GM21723 (cell line): ENCODE measurements at regions not wholly inside any gene's neighbourhood (a gene's known extent, or its start where the extent isn't known, plus 50 kb on each side); places are given as distances from the start of the nearest gene placed in this dataset.

Source experiments
- ATAC-seq: cut with Tn5 transposase; IDR thresholded peaks from one replicate; pipeline ENCODE4 v1.9.1; 2021; ENCODE audit warnings: mild to moderate bottlenecking, moderate library complexity; ENCODE audit not compliant: unreplicated experiment

- ATAC-seq: peak; percentile 55
These were observed 68.0 kb upstream of the RIOK3 start for GRCh38 chr18:23384778-23385736.

GRCh38 chr18:23386317-23386716, 66.8 kb upstream of the RIOK3 start:
- no peak for ATAC-seq

- no peak for ATAC-seq
These were observed 65.8 kb upstream of the RIOK3 start for GRCh38 chr18:23387265-23387664.

GRCh38 chr18:23388357-23388756, 64.7 kb upstream of the RIOK3 start:
- ATAC-seq: no peak

DNA sequence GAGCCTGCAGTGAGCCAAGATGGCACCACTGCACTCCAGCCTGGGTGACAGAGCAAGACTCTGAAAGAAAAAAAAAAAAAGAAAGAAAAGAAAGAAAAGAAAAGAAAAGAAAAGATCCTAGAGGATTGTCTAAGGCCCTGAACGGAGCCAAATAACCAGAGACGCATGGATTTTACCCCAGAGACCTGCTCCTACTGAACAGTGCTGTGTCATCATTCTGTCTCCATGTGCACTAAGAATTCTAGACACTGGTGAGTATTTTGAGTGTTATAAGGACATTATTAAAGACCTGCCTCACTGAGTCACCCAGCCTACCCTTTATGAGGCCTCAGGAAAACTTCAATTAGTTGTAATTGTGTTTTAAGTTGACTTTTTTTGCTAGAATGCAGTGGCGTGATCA, 61.9 kb upstream of the RIOK3 start:
- ATAC-seq: no peak

GRCh38 chr18:23397907-23398306, 55.2 kb upstream of the RIOK3 start:
- no peak for ATAC-seq

DNA sequence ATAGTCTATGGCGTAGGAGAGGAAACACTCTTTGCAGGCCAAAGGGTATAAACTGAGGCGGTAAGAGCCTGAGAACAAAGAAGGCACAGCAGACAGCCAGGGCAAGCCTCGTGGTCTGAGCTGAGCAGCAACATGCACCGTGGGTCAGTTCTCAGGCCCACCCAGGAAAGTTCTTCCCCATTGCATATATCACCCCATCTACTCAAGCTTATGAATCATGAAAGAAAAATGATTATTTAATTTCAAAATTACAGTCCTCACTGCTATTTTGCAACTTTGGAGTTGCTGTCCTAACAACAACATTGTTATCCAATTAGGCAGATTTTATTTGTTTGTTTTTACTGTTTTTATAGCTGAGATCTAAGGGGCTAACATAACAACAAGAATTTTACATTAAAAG, 54.7 kb upstream of the RIOK3 start:
- no peak for ATAC-seq

DNA sequence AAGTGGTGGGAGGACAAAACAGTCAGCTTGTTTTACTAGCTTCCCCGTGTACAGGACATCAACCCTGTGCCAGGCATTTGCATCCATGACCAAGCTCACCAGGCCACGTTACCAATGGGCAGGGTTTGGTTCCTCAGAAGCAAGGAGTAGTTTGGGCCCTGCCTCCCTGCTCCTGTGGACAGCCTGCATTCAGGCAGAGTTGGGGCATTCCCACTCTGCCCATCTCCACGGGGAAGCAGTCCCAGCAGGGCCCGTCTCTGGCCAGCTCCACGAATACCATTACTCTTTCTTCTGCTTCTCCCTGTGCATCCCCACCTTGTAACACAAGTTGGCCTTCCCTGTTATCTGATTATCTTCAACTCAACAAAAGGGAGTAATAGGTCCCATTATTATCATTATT, 54.0 kb upstream of the RIOK3 start:
- no peak for ATAC-seq

DNA sequence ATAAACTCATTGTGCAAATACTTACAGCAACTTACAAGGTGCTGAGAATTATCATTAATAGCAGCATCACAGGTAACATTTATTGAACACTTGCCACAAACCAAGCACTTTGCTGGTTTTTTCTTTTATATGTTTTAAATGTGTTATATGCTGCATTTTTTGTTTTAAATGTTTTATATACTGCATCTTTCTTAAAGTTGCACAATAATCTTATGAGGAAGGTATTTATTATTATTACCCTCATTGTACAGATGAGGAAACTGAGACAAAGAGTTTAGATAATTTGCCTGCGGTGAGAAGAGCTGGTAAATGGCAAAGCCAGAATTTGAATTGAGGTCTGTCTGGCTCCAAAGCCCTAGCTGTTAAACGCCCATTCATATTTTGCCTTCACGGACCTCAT, 52.2 kb upstream of the RIOK3 start:
- no peak for ATAC-seq

DNA sequence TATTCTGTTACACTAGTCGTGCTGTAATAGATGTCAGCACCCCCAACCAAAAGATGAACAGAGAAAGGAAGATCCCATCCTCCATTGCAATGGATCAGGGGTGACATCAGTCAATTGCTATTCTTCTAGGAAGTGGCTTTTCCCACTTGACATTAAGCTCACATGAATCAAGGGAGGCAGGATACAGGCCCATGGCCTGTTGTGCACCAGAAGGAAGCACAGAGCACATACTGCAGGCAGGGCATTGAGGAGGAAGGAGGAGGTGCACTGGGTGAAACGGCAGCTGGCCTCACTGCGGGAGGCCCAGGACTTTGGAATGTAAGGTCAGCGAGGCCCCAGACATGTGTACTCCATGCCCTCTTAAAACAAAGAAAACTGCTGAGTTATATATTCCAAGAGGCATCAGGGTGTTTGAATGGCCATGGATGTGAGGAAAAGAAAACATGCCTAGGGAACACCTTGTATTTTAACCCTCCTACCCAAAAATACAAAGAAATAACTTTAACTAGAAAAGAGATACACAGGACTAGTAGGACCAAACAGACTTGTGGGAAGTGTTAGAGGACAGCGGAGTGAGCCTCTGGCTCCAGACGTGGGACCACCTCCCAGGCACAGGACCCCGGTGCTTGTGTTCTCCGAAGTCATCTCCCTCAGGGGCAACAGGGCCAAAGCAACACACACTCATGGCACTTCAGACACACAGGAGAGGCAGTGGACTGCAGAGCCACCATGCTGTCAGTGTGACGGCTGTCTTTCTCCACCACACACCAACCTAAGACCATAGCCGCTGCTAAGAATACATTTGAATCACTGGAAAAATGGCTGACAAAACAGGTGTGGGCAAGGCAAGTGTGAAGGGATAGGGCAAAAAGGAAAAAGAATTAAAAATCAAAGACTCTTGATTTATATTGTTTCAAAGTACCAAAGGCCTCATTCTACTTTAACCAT, 51.4 kb upstream of the RIOK3 start:
- ATAC-seq: no peak
